Mesendoderm (in vitro differentiated cells): ENCODE measurements at regions not wholly inside any gene's neighbourhood (a gene's known extent, or its start where the extent isn't known, plus 50 kb on each side); places are given as distances from the start of the nearest gene placed in this dataset.

ENCODE experiments used
- DNase-seq: peaks from one replicate; pipeline ENCODE4 v3.0.0; 2013
- H2AK5ac ChIP-seq: 2 replicates; pipeline ENCODE4 v1.6.1; 2013; ENCODE audit warnings: low read length, inconsistent platforms
- H2BK120ac ChIP-seq: 2 replicates; pipeline ENCODE4 v1.6.1; 2013; ENCODE audit warnings: low read depth, mild to moderate bottlenecking, low read length, moderate library complexity, mixed read lengths
- H2BK15ac ChIP-seq: replicated peaks from 2 replicates; pipeline ENCODE4 v1.6.1; 2013; ENCODE audit warnings: low read depth, mild to moderate bottlenecking, moderate library complexity
- H2BK5ac ChIP-seq: 2 replicates; pipeline ENCODE4 v1.6.1; 2013; ENCODE audit warnings: low read length, inconsistent platforms
- H3K18ac ChIP-seq: 2 replicates; pipeline ENCODE4 v1.6.1; 2013; ENCODE audit warnings: mild to moderate bottlenecking, low read length, mixed read lengths
- H3K23ac ChIP-seq: one replicate; pipeline ENCODE4 v1.6.1; 2013; ENCODE audit warnings: low read length
- H3K27ac ChIP-seq: 2 replicates; pipeline ENCODE4 v1.5.1; 2013; ENCODE audit warnings: low read depth, mild to moderate bottlenecking, inconsistent platforms, low read length, moderate library complexity
- H3K27me3 ChIP-seq: 2 replicates; pipeline ENCODE4 v1.6.1; 2013; ENCODE audit warnings: low read length, control low read depth, mild to moderate bottlenecking, inconsistent platforms; ENCODE audit not compliant: insufficient read depth, poor library complexity
- H3K36me3 ChIP-seq: 2 replicates; pipeline ENCODE4 v1.6.1; 2013; ENCODE audit warnings: low read length, inconsistent platforms; ENCODE audit not compliant: control insufficient read depth, insufficient read depth
- H3K4ac ChIP-seq: one replicate; pipeline ENCODE4 v1.6.1; 2013; ENCODE audit warnings: low read depth, mild to moderate bottlenecking, low read length, moderate library complexity
- H3K4me1 ChIP-seq: 2 replicates; pipeline ENCODE4 v1.6.1; 2013; ENCODE audit warnings: low read depth, low read length, inconsistent platforms; ENCODE audit not compliant: control insufficient read depth
- H3K4me2 ChIP-seq: 2 replicates; pipeline ENCODE4 v1.6.1; 2013; ENCODE audit warnings: low read length
- H3K4me3 ChIP-seq: 2 replicates; pipeline ENCODE4 v1.5.1; 2013; ENCODE audit warnings: mild to moderate bottlenecking, low read length
- H3K56ac ChIP-seq: one replicate; pipeline ENCODE4 v1.6.1; 2013; ENCODE audit warnings: low read length
- H3K79me1 ChIP-seq: 2 replicates; pipeline ENCODE4 v1.6.1; 2013; ENCODE audit warnings: low read length, inconsistent platforms
- H3K79me2 ChIP-seq: 2 replicates; pipeline ENCODE4 v1.6.1; 2013; ENCODE audit warnings: mild to moderate bottlenecking, low read length; ENCODE audit not compliant: control insufficient read depth, insufficient read depth
- H3K9ac ChIP-seq: 2 replicates; pipeline ENCODE4 v1.6.1; 2013; ENCODE audit warnings: low read length, inconsistent platforms
- H4K5ac ChIP-seq: one replicate; pipeline ENCODE4 v1.6.1; 2013; ENCODE audit warnings: low read length
- H4K8ac ChIP-seq: one replicate; pipeline ENCODE4 v1.6.1; 2013; ENCODE audit warnings: low read depth, mild to moderate bottlenecking, control low read depth, low read length, moderate library complexity
- WGBS: extraction: QIAGEN DNeasy Blood & Tissue Kit; methylation state at CpG from one replicate; pipeline ENCODE4 v1.1.7; 2013; ENCODE audit warnings: low lambda C conversion rate, missing lambda C conversion rate; ENCODE audit not compliant: insufficient coverage; ENCODE audit errors: extremely low coverage; 5-methylcytosine and 5-hydroxymethylcytosine counted together

DNA sequence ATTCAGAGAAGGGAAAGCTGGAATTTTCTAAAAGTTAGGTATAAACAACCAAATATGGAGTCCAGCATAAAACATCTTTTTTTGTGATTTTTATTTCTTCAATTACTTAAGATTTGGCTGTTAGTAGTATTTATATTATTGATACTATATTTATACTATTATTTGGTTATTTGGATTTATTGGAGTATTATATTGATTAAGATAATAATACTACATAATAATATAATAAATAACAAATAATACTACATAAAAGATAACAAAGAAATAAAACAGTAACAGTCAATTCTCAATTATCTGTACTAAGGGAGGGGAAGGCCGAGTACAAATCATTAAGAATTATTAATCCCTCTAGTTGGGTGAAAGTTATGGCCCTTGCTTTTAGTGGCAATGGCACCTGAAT, 66.0 kb upstream of the IRF2 start:
- Histone ChIP-seq H4K8ac (no peak overlapping the region), H3K18ac (no peak overlapping the region), H2BK15ac (no peak overlapping the region), H2BK120ac (no peak overlapping the region), H3K4me1 (no peaks in the 10 kb centered on the region), H3K27ac (no peak overlapping the region), H3K27me3 (no peaks in the 10 kb centered on the region), H3K36me3 (no peaks in the 10 kb centered on the region), H3K23ac (no peak overlapping the region), H2AK5ac (no peak overlapping the region), H4K5ac (no peak overlapping the region), H2BK5ac (no peak overlapping the region), H3K4ac (no peak overlapping the region), H3K4me2 (no peak overlapping the region), H3K56ac (no peak overlapping the region), H3K79me2 (no peaks in the 10 kb centered on the region), H3K79me1 (no peaks in the 10 kb centered on the region), H3K9ac (no peak overlapping the region), H3K4me3 (no peak overlapping the region)
- DNase-seq = no peak
- WGBS = no CpG with 5 or more reads among the region's 1 CpG

DNA sequence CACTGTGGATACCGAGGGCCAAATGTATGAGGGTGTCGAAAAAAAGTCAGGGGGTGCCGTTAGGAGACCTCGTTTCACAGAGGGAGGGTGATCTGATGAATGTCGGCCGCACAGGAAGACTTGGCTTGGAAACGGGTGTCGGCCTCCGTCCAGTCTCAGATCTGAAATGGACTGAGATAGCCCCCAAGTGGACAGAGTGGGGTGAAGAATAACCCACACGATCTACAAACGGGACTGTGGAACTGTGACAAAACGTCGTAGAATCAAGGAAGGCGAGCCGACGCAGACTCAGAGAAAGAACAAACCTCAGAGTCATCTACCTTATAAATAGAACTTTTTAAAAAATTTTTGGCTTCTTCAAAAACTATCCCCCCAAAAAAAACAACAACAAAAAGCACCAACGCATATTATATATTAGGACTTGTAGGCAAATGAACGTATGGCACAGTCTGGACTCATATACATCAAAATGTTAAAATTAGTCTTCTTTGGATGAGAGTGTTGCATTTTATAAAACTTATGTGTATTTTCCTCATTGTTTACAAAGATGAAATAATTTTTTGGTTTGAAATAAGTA, 63.8 kb upstream of the IRF2 start:
- H3K79me2 ChIP-seq = no peaks in the 10 kb centered on the region
- H3K4me2 ChIP-seq = peak overlapping the region; percentile 33
- peak overlapping the region; percentile 46 for H3K9ac ChIP-seq
- H2BK120ac ChIP-seq = no peak overlapping the region
- no peak overlapping the region for H2AK5ac ChIP-seq
- no peak overlapping the region for H2BK5ac ChIP-seq
- H3K18ac ChIP-seq = no peak overlapping the region
- no peaks in the 10 kb centered on the region for H3K27me3 ChIP-seq
- H3K27ac ChIP-seq = no peak overlapping the region
- peak; percentile 55 for DNase-seq
- no peak overlapping the region for H2BK15ac ChIP-seq
- no peak overlapping the region for H3K23ac ChIP-seq
- no peaks in the 10 kb centered on the region for H3K36me3 ChIP-seq
- H3K4me1 ChIP-seq = no peaks in the 10 kb centered on the region
- H3K4me3 ChIP-seq = no peak overlapping the region
- H4K5ac ChIP-seq = no peak overlapping the region
- WGBS = no CpG with 5 or more reads among the region's 18 CpGs
- H3K79me1 ChIP-seq = no peaks in the 10 kb centered on the region
- no peak overlapping the region for H3K4ac ChIP-seq
- no peak overlapping the region for H4K8ac ChIP-seq
- peak overlapping the region; percentile 70 for H3K56ac ChIP-seq

DNA sequence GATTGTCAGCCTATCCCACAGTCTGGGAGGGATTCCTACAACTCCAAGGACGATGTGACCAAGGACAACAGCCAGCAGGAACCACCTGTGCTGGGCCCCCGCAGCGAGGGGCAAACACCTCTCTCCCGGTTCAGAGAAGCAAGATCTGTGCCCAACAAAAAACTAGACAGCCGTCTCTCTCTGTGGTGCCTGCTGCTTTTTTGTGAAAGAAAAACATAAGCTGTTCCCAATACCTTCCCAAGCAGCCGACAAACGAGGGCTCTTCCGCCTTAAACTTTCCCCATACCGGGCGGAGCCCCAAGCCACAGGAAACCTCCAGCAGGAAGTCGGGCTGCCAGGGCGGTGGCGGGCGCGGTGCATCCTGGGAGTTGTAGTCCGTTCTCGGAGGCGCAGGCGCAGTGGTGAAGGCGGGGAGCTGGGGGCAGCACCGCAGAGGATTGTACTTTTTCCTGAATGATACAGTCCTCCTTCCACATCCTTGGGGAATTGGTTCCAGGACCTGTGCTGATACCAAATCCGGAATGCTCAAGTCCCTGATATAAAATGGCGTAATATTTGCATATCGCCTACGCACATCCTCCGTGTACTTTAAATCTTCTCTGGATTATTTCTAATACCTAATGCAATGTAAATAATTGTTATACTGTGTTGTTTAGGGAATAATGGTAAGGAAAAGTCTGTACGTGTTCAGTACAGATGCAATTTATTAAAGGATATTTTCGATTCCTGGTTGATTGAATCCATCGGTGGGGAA, 63.1 kb upstream of the IRF2 start:
- H3K56ac ChIP-seq = peak overlapping the region; percentile 89
- H3K79me1 ChIP-seq = no peaks in the 10 kb centered on the region
- H3K18ac ChIP-seq = peak overlapping the region; percentile 75
- H3K36me3 ChIP-seq = no peaks in the 10 kb centered on the region
- peak overlapping the region; percentile 64 for H3K27ac ChIP-seq
- H3K27me3 ChIP-seq = no peaks in the 10 kb centered on the region
- peak overlapping the region; percentile 19 for H2BK5ac ChIP-seq
- no peak overlapping the region for H2AK5ac ChIP-seq
- H4K5ac ChIP-seq = no peak overlapping the region
- no peak overlapping the region for H2BK15ac ChIP-seq
- DNase-seq = peak; percentile 97
- H3K79me2 ChIP-seq = no peaks in the 10 kb centered on the region
- peak overlapping the region; percentile 77 for H3K4me3 ChIP-seq
- H3K4me2 ChIP-seq = peak overlapping the region; percentile 33
- no peaks in the 10 kb centered on the region for H3K4me1 ChIP-seq
- no peak overlapping the region for H3K4ac ChIP-seq
- H3K23ac ChIP-seq = no peak overlapping the region
- H4K8ac ChIP-seq = no peak overlapping the region
- H2BK120ac ChIP-seq = no peak overlapping the region
- H3K9ac ChIP-seq = peak overlapping the region; percentile 82
- no CpG with 5 or more reads among the region's 29 CpGs for WGBS

DNA sequence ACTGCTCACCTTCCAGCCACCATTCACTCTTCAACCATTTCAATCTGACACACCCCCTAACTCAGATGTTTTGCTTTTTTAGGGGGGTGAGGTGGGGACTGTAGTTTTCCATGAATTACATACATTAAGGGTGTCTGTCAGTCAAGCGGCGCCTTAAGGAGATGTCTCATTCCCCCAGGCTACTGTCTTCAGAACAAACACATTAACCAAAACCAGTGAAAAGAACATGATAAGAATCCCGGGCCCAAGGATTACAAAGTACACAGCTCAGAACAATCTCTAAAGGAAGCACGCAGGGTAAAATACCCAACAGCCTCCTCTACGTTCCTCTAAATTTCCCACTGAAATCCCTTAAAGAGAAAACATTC, 62.5 kb upstream of the IRF2 start:
- Histone ChIP-seq H4K8ac (no peak overlapping the region), H3K18ac (no peak overlapping the region), H2BK120ac (no peak overlapping the region), H3K4me3 (peak overlapping the region; percentile 77), H3K27ac (peak overlapping the region; percentile 64), H3K56ac (peak overlapping the region; percentile 89), H3K4ac (no peak overlapping the region), H3K9ac (peak overlapping the region; percentile 82), H3K79me1 (no peaks in the 10 kb centered on the region), H2BK5ac (no peak overlapping the region), H4K5ac (no peak overlapping the region), H3K27me3 (no peaks in the 10 kb centered on the region), H3K4me1 (no peaks in the 10 kb centered on the region), H2AK5ac (no peak overlapping the region), H2BK15ac (no peak overlapping the region), H3K23ac (no peak overlapping the region), H3K4me2 (peak overlapping the region; percentile 2), H3K79me2 (no peaks in the 10 kb centered on the region), H3K36me3 (no peaks in the 10 kb centered on the region)
- peak; percentile 41 for DNase-seq
- no CpG with 5 or more reads among the region's 5 CpGs for WGBS

DNA sequence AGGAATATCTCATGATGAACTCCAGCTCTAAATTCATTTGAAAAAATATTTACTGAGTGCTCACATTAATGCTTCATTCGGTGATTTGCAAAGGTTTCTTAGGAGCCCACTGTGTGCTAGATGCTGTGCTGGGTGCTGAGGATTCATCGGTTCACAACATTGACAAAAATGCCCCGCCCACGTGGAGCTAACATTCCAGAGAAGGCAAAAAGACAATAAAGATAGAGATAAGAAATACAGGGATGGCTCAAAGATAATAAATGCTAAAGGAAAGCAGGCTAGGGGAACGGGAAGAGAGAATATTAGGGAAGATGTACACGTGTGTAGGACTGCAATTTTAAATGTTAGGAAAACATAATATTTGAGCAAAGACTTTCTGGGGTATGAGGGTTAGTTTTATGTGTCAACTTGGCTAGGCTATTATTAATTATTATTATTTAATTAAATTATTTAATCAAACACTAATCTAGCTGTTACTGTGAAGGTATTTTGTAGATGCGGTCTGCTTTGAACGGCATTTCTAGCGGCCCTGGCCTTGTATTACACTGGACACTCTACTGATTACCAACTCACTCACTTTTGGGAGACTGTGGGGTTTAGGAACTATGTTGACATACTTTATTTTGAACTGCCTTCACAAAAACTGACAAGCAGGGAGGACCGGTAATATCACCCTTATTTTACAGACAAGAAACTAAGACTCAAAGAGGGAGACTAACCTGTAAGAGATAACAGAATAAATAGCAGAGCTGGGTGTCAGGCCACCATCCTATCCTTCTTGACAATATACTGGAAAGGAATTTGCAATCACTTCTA, 61.9 kb upstream of the IRF2 start:
- no peak overlapping the region for H3K4me3 ChIP-seq
- H2AK5ac ChIP-seq = no peak overlapping the region
- no peak overlapping the region for H3K18ac ChIP-seq
- no peaks in the 10 kb centered on the region for H3K4me1 ChIP-seq
- no peak overlapping the region for H3K23ac ChIP-seq
- no peaks in the 10 kb centered on the region for H3K79me2 ChIP-seq
- H2BK15ac ChIP-seq = no peak overlapping the region
- H3K9ac ChIP-seq = no peak overlapping the region
- H3K27me3 ChIP-seq = no peaks in the 10 kb centered on the region
- H3K79me1 ChIP-seq = no peaks in the 10 kb centered on the region
- no peak overlapping the region for H3K4me2 ChIP-seq
- no peak overlapping the region for H2BK120ac ChIP-seq
- no peak overlapping the region for H3K4ac ChIP-seq
- H3K56ac ChIP-seq = no peak overlapping the region
- H4K5ac ChIP-seq = no peak overlapping the region
- no peaks in the 10 kb centered on the region for H3K36me3 ChIP-seq
- peak overlapping the region; percentile 11 for H3K27ac ChIP-seq
- no peak overlapping the region for H2BK5ac ChIP-seq
- WGBS = no CpG with 5 or more reads among the region's 10 CpGs
- H4K8ac ChIP-seq = no peak overlapping the region
- DNase-seq = peak; percentile 41
